ENCODE measurements at regions not wholly inside any gene's neighbourhood (a gene's known extent, or its start where the extent isn't known, plus 50 kb on each side); places are given as distances from the start of the nearest gene placed in this dataset.

DNA sequence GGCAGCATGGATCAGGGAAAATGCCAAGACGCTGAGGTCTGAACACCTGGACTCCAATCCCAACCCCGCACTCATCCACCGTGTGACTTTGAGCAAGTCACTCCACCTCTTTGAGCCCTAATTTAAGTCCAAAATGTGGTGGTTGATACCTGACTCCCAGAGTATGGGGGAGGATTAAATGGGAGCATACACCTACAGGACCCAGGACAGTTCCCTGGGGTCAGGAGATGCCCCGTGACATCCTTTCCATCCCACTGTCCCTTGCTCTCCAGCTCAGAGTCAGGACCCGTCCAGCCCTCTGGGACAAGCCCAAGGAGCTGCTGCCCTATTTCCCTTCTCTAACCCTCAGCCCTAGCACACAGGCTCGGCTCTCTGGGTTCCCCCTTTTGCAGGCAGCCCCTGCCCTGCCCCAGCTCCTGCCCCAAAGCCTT lies 276.4 kb downstream of the XXYLT1 start:
- TF ChIP-seq EZH2 (IDR thresholded peaks at IDR 0.05; ENCODE audit: borderline replicate concordance, low read depth, low read length, severe bottlenecking) = no peak
- TF ChIP-seq, protein P1, sequence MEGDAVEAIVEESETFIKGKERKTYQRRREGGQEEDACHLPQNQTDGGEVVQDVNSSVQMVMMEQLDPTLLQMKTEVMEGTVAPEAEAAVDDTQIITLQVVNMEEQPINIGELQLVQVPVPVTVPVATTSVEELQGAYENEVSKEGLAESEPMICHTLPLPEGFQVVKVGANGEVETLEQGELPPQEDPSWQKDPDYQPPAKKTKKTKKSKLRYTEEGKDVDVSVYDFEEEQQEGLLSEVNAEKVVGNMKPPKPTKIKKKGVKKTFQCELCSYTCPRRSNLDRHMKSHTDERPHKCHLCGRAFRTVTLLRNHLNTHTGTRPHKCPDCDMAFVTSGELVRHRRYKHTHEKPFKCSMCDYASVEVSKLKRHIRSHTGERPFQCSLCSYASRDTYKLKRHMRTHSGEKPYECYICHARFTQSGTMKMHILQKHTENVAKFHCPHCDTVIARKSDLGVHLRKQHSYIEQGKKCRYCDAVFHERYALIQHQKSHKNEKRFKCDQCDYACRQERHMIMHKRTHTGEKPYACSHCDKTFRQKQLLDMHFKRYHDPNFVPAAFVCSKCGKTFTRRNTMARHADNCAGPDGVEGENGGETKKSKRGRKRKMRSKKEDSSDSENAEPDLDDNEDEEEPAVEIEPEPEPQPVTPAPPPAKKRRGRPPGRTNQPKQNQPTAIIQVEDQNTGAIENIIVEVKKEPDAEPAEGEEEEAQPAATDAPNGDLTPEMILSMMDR (IDR thresholded peaks at IDR 0.05; ENCODE audit: borderline replicate concordance, extremely low read depth, low read length, poor library complexity, severe bottlenecking) = no peak
